ENCODE measurements at regions not wholly inside any gene's neighbourhood (a gene's known extent, or its start where the extent isn't known, plus 50 kb on each side); places are given as distances from the start of the nearest gene placed in this dataset.

- no peak for DNase-seq (ENCODE audit: low read depth)
- TF ChIP-seq CTCF (IDR thresholded peaks at IDR 0.05; ENCODE audit: insufficient read depth, low read length, poor library complexity, severe bottlenecking) = no peak
- no peak overlapping the region for H3K4me3 ChIP-seq (ENCODE audit: low read depth, low read length)
- peaks cover 11% of the 10 kb centered on the region for H3K27me3 ChIP-seq (ENCODE audit: control insufficient read depth, insufficient read depth, low read length)
- no peaks in the 10 kb centered on the region for H3K36me3 ChIP-seq (ENCODE audit: control insufficient read depth, insufficient read depth, low read length)
Observed at GRCh38 chr2:238963161-238963970, 115.5 kb downstream of the TWIST2 start.

- Histone ChIP-seq H3K27me3 (ENCODE audit: control insufficient read depth, insufficient read depth, low read length) (peaks cover 11% of the 10 kb centered on the region), H3K36me3 (ENCODE audit: control insufficient read depth, insufficient read depth, low read length) (no peaks in the 10 kb centered on the region), H3K4me3 (ENCODE audit: low read depth, low read length) (no peak overlapping the region)
- no peak for DNase-seq (ENCODE audit: low read depth)
- TF ChIP-seq CTCF (IDR thresholded peaks at IDR 0.05; ENCODE audit: insufficient read depth, low read length, poor library complexity, severe bottlenecking) = no peak
Observed at GRCh38 chr2:238963971-238964328, 116.1 kb downstream of the TWIST2 start.

- TF ChIP-seq CTCF (IDR thresholded peaks at IDR 0.05; ENCODE audit: insufficient read depth, low read length, poor library complexity, severe bottlenecking) = no peak
Observed at GRCh38 chr2:238964544-238965067, 116.7 kb downstream of the TWIST2 start.

GRCh38 chr2:238965371-238966071, 117.6 kb downstream of the TWIST2 start:
- no peak for TF ChIP-seq CTCF (IDR thresholded peaks at IDR 0.05; ENCODE audit: insufficient read depth, low read length, poor library complexity, severe bottlenecking)
- Histone ChIP-seq H3K36me3 (ENCODE audit: control insufficient read depth, insufficient read depth, low read length) (no peaks in the 10 kb centered on the region), H3K27me3 (ENCODE audit: control insufficient read depth, insufficient read depth, low read length) (peaks cover 11% of the 10 kb centered on the region), H3K4me3 (ENCODE audit: low read depth, low read length) (no peak overlapping the region)
- DNase-seq (ENCODE audit: low read depth) = no peak

More at GRCh38 chr2:238964544-238965067, 116.7 kb downstream of the TWIST2 start:
- DNase-seq (ENCODE audit: low read depth) = no peak
- no peak overlapping the region for H3K4me3 ChIP-seq (ENCODE audit: low read depth, low read length)
- peaks cover 11% of the 10 kb centered on the region for H3K27me3 ChIP-seq (ENCODE audit: control insufficient read depth, insufficient read depth, low read length)
- no peaks in the 10 kb centered on the region for H3K36me3 ChIP-seq (ENCODE audit: control insufficient read depth, insufficient read depth, low read length)

GRCh38 chr2:238966072-238966937, 118.4 kb downstream of the TWIST2 start:
- Histone ChIP-seq H3K36me3 (ENCODE audit: control insufficient read depth, insufficient read depth, low read length) (no peaks in the 10 kb centered on the region), H3K27me3 (ENCODE audit: control insufficient read depth, insufficient read depth, low read length) (peaks cover 11% of the 10 kb centered on the region), H3K4me3 (ENCODE audit: low read depth, low read length) (no peak overlapping the region)
- DNase-seq (ENCODE audit: low read depth) = no peak
- no peak for TF ChIP-seq CTCF (IDR thresholded peaks at IDR 0.05; ENCODE audit: insufficient read depth, low read length, poor library complexity, severe bottlenecking)

Measured in kidney epithelial cell (primary cell).